ENCODE measurements at regions not wholly inside any gene's neighbourhood (a gene's known extent, or its start where the extent isn't known, plus 50 kb on each side); places are given as distances from the start of the nearest gene placed in this dataset.

DNA sequence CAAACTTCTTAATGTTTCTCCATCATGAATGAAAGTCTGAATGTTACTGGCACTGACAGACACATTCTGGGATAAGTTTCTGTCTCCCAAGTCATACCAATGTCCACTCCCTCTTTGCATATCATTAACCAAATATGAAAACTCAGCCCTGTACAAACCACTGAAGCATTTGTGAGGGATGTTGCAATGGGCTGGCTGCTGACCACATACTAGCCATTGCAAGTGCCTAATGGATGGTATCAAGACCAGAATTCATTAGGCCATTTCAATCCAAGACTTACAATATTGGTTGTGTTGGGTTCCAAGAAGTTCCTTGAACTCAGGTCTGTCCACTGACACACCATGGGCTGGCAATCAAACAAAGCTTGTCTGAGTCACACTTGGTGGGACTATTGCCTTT is 73.8 kb downstream of the CBLN2 start:
- DNase-seq (ENCODE audit: low read depth) = no peak

DNA sequence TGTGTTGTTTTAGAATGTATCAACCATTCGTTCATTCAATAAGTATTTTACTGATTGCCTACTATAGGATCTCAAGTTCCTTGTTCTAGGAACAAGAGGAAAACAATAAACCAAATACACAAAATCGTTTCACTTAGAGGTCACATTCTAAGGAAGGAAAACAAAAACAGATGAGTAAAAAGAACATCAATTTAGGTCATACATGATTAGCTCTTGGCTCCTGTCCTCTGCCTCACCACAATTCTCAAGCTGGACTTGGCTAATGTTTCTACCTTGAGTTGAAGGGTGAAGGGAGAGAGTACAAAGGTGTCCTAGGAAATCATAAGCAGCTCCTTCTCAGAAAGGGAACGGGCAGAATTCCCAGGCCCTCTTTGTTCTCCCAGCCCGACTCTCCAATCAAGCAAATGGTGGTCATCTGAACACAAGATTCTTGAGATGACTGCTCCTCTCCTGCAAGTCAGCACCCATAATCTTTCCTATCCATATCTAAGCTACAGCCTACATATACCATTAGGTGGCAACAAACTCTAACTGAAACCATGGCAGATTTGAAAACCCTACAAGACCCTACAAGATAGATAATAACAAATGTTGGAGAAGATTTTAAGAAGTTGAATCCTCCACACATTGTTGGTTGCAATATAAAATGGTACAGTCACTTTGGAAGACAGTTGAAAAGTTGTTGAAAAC is 76.0 kb downstream of the CBLN2 start:
- DNase-seq (ENCODE audit: low read depth) = no peak

GRCh38 chr18:72460210-72460680 is 83.9 kb downstream of the CBLN2 start:
- no peak for DNase-seq (ENCODE audit: low read depth)

DNA sequence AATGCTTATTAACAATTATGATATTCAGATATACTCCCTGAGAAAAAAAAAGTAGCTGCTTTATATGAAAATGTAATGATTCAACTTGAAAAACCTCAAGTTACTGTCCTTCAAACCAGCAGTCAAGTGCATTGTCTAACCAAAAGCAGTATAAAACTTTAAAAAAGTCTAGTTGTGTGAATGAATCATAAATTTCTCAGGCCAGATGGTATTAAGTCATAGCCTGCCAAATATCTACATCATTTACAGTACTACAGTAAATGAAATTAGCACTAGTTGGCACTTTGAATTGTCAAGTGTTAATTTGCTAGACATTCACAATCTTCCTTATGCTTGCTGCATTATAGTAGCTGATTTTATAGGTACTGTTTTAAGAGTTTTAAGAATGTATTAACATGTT is 85.9 kb downstream of the CBLN2 start:
- DNase-seq (ENCODE audit: low read depth) = no peak

GRCh38 chr18:72456802-72457201 is 87.3 kb downstream of the CBLN2 start:
- DNase-seq (ENCODE audit: low read depth) = no peak

- no peak for DNase-seq (ENCODE audit: low read depth)
Measured at GRCh38 chr18:72452328-72452727, 91.8 kb downstream of the CBLN2 start.

DNA sequence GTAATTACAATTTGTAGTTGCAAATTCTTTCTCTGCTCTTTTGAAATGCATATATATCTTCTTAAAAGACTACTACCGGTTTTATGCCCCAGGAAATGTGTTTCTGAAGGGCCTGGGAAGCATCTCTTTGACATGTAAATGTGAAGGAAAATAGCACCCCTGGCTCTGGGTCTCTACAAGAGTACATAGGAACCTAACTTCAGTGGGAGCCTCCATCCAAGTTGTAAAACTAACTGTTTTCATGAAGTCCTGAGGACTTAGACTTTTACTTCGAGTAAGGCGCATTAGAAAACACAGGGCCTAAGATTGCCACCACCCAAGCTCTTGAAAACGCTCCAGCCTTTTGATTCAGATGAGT is 99.4 kb downstream of the CBLN2 start:
- no peak for DNase-seq (ENCODE audit: low read depth)

DNA sequence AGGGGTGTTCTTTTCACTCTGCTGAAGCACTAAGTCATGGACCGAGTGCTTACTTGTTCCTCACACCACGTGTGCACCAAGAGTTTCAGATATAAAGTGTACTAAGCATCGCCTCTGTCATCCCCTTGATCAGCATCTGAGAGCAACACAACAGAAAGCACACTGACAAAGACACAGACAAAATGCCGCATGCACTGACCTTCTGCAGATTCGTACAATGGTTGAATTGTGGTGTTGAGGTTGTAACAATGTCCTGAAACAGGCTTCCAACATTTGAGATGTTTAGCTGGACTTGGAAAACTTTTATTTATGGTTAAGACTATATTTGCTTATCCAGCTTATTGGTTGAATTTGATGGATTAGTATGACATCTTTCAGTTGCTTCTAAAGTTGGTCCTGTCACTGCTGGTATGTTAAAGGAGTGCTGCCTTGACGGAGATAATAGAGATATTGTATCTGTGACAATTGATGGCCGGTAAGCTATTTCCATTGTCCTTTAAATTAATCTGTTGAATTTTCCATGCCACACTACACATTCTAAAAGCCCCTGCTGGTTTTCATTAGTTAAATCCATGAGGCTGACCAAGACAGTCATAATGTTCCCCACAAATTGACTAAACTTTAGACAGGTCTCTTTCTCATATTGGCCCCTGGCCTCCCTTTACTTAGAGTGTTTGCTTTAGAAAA is 99.9 kb downstream of the CBLN2 start:
- no peak for DNase-seq (ENCODE audit: low read depth)

GRCh38 chr18:72436401-72436800 is 107.7 kb downstream of the CBLN2 start:
- DNase-seq (ENCODE audit: low read depth) = no peak

GRCh38 chr18:72433756-72434155 is 110.4 kb downstream of the CBLN2 start:
- no peak for DNase-seq (ENCODE audit: low read depth)

GRCh38 chr18:72427721-72428120 is 116.4 kb downstream of the CBLN2 start:
- no peak for DNase-seq (ENCODE audit: low read depth)

GRCh38 chr18:72419914-72420313 is 124.2 kb downstream of the CBLN2 start:
- DNase-seq (ENCODE audit: low read depth) = no peak

GRCh38 chr18:72412927-72413326 is 131.2 kb downstream of the CBLN2 start:
- no peak for DNase-seq (ENCODE audit: low read depth)

GRCh38 chr18:72411261-72411660 is 132.9 kb downstream of the CBLN2 start:
- DNase-seq (ENCODE audit: low read depth) = no peak

DNA sequence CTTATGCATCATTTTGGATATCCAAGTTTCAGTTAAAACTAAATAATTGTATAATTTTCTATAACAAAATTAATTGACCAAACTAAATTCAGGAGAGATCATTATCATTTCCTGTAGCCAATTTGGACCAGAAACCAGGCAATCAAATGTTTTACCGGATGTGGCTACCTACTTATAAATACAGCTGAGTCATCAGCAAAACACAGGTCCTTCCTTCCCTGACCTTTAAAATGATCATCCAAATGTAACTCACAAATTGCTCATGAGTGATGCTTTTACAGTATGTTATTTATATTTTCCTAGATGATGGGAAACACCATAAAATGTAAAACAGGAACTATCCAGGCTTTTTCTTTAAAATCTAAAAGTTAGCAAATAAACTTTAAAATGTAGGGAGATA is 133.7 kb downstream of the CBLN2 start:
- DNase-seq (ENCODE audit: low read depth) = no peak

DNA sequence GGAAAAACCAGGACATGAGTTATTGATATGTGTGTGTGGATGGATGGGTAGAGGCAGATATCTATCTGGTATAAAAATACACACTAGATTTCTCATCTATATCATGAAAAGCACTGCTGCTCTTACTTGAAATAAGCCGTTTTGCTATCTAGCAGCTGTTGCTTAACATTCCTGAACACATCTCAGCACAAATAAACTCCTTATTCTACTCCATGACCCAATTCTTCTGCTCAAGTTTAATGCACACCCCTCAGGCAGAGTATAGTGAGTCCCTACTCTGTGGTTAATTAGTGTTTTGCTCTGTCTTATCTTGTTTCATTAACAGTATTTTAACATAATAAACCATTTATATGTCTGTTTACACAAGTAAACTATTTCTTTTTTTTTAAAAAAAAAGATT is 134.2 kb downstream of the CBLN2 start:
- DNase-seq (ENCODE audit: low read depth) = no peak

DNA sequence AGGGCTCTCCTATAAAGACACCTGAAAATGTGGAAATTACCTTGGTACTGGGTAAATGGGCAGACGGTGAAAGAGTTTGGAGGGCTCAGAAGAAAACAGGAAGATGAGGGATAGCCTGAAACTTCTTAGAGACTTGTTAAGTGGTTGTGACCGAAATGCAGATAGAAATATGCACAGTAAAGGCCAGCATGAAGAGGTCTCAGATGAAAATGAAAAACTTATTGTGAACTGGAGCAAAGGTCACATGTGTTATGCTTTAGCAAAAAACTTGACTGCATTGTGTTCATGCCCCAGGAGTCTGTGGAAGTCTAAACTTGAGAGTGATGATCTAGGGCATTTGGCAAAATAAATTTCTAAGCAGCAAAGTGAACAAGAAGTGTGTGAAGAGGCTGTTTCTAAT is 137.1 kb downstream of the CBLN2 start:
- DNase-seq (ENCODE audit: low read depth) = no peak

DNA sequence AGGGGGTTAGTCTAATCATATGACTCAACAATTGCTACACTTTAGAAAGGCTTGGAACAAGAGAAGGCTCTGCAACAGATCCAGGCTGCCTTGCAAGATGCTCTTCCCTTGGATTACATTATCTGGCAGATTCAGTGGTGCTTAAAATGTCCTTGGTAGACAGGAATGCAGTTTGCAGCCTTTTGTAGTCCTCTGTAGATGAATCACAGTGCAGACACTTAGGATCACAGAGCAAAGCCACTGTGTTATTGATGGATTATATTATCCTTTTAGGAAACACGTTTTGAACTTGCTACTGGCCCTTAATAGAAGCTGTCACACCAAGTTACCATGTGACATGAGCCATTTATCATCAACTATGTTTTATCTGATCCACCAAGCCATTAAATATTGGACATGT is 152.2 kb downstream of the CBLN2 start:
- DNase-seq (ENCODE audit: low read depth) = no peak

GRCh38 chr18:72391427-72391826 is 152.7 kb downstream of the CBLN2 start:
- no peak for DNase-seq (ENCODE audit: low read depth)

DNA sequence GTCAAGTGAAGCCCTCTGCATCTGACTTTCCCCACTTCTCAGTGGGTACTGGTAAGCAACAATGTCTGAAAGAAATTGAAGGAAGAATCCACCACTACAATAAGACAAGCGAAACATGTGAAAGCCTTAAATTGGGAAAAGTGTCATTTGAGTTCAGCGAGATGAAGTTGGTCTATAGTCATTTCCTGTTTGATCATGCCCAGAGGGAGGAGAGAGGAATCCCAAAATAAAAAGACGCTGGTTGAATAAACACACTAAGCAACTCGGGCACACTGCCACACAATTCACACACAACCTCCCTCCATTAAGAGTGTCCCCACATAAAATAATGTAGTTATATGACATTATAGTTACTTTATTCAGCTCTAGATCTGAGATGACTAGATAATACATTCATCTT is 166.1 kb downstream of the CBLN2 start:
- no peak for DNase-seq (ENCODE audit: low read depth)

DNA sequence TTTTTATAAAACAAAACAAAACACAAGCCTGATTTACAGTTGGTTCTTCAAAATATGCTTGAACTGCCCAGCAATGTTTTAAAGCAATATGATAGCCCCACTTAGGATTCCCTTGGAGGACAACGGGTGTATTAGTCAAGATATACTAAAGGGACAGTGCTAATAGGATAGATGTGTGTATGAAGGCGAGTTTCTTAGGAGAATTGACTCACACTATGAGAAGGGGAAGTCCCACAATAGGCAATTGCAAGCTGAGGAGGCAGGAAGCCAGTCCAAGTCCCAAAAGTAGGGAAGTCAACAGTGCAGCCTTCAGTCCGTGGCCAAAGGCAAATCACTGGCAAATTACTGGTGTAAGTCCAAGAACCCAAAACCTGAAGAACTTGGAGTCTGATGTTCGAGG is 167.9 kb downstream of the CBLN2 start:
- DNase-seq (ENCODE audit: low read depth) = no peak

GRCh38 chr18:72375618-72376017 is 168.5 kb downstream of the CBLN2 start:
- no peak for DNase-seq (ENCODE audit: low read depth)

DNA sequence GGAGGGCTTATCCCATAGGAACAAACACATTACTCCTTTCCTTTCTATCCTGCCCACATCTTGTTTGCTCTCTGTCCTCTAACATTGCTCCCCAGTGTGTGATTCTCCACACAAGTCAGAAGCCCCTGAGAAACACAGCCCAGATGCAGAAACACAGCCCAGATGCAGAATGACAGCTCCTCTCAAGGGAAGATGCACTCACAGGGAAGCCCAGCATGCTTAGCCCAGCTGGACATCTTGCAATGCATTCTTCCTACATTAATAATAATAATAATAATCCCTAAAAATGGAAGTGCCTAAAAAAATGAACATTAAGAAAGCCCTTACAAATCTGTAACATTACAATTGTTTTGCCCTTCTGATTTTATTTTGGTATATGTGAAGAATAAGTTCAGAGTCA is 172.1 kb downstream of the CBLN2 start:
- no peak for DNase-seq (ENCODE audit: low read depth)

DNA sequence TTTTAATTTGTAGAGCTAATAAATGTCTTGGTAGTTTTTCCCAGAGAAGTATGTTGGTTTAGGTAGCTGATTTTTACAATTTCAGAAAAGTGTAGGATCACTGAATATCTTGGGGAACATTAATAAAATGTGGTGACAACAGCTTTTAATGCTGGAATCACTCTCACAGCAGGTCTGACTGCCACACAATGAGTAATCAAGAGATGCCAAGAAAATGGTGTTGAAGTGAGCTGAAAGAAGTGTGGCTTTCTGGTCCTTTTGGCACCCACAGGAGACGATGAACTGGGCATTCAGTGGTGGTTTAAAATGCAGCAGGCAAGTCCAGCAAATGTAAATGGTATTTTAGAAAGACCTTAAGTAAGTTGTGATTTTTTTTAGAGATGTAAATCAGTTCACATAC is 175.8 kb downstream of the CBLN2 start:
- DNase-seq (ENCODE audit: low read depth) = no peak
